ENCODE measurements at regions not wholly inside any gene's neighbourhood (a gene's known extent, or its start where the extent isn't known, plus 50 kb on each side); places are given as distances from the start of the nearest gene placed in this dataset.

DNA sequence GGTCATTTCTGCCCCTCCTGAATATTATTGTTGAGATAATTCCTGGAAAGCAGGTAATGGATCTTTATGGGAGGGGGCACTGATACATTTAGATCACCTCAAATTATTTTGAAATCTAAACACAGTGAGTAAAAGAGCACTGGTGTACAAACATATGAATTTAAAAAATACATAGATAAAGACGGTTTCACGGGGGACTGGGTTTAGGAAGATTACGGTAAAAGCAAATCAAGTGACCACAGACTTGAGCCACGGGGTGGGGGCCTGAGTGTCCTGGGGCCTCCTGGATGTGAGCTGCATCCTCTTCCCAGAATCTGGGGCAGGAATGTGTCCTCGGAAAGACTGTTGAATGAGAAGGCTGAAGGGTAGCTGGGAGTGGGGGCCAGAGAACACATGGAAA, 219.1 kb upstream of the KLF6 start:
- Histone ChIP-seq H3K27me3 (replicated peaks in 1 of 7) (no peaks in the 10 kb centered on the region), H3K4me3 (no peak overlapping the region), H3K27ac (no peak overlapping the region), H3K36me3 (no peaks in the 10 kb centered on the region), H3K9me3 (peaks cover 0 to 15% (median 9%) of the 10 kb centered on the region in 8 donors), H3K4me1 (peaks cover 0 to 8% (median 0%) of the 10 kb centered on the region in 6 donors)
- no peak for DNase-seq
- intact Hi-C loops (cut with DNase I; ENCODE audit: low total_unique reads), result no loop called here
- WGBS, 5 donors, result 78 to 83% (median 82%) methylated on average over 5 of the region's 5 CpGs
- TF ChIP-seq POLR2A (IDR thresholded peaks at IDR 0.05), result no peak
- TF ChIP-seq, protein P1, sequence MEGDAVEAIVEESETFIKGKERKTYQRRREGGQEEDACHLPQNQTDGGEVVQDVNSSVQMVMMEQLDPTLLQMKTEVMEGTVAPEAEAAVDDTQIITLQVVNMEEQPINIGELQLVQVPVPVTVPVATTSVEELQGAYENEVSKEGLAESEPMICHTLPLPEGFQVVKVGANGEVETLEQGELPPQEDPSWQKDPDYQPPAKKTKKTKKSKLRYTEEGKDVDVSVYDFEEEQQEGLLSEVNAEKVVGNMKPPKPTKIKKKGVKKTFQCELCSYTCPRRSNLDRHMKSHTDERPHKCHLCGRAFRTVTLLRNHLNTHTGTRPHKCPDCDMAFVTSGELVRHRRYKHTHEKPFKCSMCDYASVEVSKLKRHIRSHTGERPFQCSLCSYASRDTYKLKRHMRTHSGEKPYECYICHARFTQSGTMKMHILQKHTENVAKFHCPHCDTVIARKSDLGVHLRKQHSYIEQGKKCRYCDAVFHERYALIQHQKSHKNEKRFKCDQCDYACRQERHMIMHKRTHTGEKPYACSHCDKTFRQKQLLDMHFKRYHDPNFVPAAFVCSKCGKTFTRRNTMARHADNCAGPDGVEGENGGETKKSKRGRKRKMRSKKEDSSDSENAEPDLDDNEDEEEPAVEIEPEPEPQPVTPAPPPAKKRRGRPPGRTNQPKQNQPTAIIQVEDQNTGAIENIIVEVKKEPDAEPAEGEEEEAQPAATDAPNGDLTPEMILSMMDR (IDR thresholded peaks at IDR 0.05 in 8 of 11, conservative IDR thresholded peaks at IDR 0.05 in 3 of 11), result no peak
- TF ChIP-seq POLR2AphosphoS5 (IDR thresholded peaks at IDR 0.05), result no peak

- H3K4me3 ChIP-seq, result no peak overlapping the region
- peaks cover 0 to 8% (median 0%) of the 10 kb centered on the region in 6 donors for H3K4me1 ChIP-seq
- 76 to 84% (median 82%) methylated on average over 7 of the region's 7 CpGs for WGBS, 5 donors
- no peak overlapping the region for H3K27ac ChIP-seq
- intact Hi-C loops (cut with DNase I; ENCODE audit: low total_unique reads), result no loop called here
- no peaks in the 10 kb centered on the region for H3K36me3 ChIP-seq
- H3K27me3 ChIP-seq (replicated peaks in 1 of 7), result no peaks in the 10 kb centered on the region
- peaks cover 0 to 19% (median 11%) of the 10 kb centered on the region in 8 donors for H3K9me3 ChIP-seq
- TF ChIP-seq, protein P1 (IDR thresholded peaks at IDR 0.05 in 8 of 11, conservative IDR thresholded peaks at IDR 0.05 in 3 of 11), result no peak
- TF ChIP-seq POLR2A (IDR thresholded peaks at IDR 0.05) (no peak), POLR2AphosphoS5 (IDR thresholded peaks at IDR 0.05) (no peak)
- DNase-seq, result no peak
Observed at GRCh38 chr10:4003348-4003973, 218.5 kb upstream of the KLF6 start.

- Histone ChIP-seq H3K4me1 (peaks cover 0 to 8% (median 0%) of the 10 kb centered on the region in 6 donors), H3K36me3 (no peaks in the 10 kb centered on the region), H3K4me3 (no peak overlapping the region), H3K9me3 (peaks cover 0 to 19% (median 11%) of the 10 kb centered on the region in 8 donors), H3K27me3 (replicated peaks in 1 of 7) (no peaks in the 10 kb centered on the region), H3K27ac (no peak overlapping the region)
- TF ChIP-seq POLR2AphosphoS5 (IDR thresholded peaks at IDR 0.05), result no peak
- no peak for DNase-seq
- 73 to 78% (median 75%) methylated on average over 2 of the region's 2 CpGs for WGBS, 5 donors
- intact Hi-C loops (cut with DNase I; ENCODE audit: low total_unique reads), result no loop called here
Observed at GRCh38 chr10:4001811-4002210, 216.8 kb upstream of the KLF6 start.

- intact Hi-C loops (cut with DNase I; ENCODE audit: low total_unique reads), result no loop called here
- no peaks in the 10 kb centered on the region for H3K27me3 ChIP-seq (replicated peaks in 1 of 7)
- no peak for TF ChIP-seq POLR2AphosphoS5 (IDR thresholded peaks at IDR 0.05)
- TF ChIP-seq, protein P1 (IDR thresholded peaks at IDR 0.05 in 8 of 11, conservative IDR thresholded peaks at IDR 0.05 in 3 of 11), result no peak
- H3K4me1 ChIP-seq, result no peaks in the 10 kb centered on the region
- WGBS, 5 donors, result 85 to 94% (median 88%) methylated on average over 2 of the region's 2 CpGs
- no peaks in the 10 kb centered on the region for H3K36me3 ChIP-seq
- H3K9me3 ChIP-seq, result peaks cover 0 to 19% (median 11%) of the 10 kb centered on the region in 8 donors
- H3K27ac ChIP-seq, result no peak overlapping the region
- DNase-seq, result no peak
- no peak overlapping the region for H3K4me3 ChIP-seq
Observed at GRCh38 chr10:3999642-4000041, 214.6 kb upstream of the KLF6 start.
